B cell (primary cell): ENCODE measurements at regions not wholly inside any gene's neighbourhood (a gene's known extent, or its start where the extent isn't known, plus 50 kb on each side); places are given as distances from the start of the nearest gene placed in this dataset.

Experiments used
- EZH2 ChIP-seq: IDR thresholded peaks from 2 replicates; pipeline ENCODE4 v1.6.1; 2012; ENCODE audit warnings: borderline replicate concordance, low read depth, mild to moderate bottlenecking, moderate library complexity, low read length; ENCODE audit not compliant: insufficient read depth, poor library complexity, severe bottlenecking
- TF ChIP-seq, protein P1 (sequence below): fragments of 200-600 bp; IDR thresholded peaks from one replicate; pipeline ENCODE4 v1.8.0; 2022; ENCODE audit warnings: antibody characterized with exemption, mild to moderate bottlenecking

DNA sequence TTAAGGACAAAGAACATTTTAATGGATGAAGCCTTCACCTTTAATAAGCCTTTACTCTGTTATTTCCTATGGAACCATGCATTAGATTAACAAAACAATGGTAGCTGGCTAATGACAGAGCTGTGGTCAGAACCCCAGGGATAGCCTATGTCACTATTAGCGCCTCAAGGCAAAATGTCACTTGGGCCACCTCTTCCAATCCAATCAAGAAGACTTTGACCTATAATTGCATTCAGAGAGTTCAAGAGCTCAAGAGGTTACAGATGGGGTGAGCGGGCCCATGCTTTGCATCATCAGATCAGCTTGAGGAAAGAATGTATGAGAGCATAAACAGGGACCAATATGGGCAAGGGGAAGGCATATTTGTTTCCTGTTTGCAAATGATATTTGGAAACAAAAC is 425.1 kb downstream of the ARHGEF28 start:
- TF ChIP-seq, protein P1, sequence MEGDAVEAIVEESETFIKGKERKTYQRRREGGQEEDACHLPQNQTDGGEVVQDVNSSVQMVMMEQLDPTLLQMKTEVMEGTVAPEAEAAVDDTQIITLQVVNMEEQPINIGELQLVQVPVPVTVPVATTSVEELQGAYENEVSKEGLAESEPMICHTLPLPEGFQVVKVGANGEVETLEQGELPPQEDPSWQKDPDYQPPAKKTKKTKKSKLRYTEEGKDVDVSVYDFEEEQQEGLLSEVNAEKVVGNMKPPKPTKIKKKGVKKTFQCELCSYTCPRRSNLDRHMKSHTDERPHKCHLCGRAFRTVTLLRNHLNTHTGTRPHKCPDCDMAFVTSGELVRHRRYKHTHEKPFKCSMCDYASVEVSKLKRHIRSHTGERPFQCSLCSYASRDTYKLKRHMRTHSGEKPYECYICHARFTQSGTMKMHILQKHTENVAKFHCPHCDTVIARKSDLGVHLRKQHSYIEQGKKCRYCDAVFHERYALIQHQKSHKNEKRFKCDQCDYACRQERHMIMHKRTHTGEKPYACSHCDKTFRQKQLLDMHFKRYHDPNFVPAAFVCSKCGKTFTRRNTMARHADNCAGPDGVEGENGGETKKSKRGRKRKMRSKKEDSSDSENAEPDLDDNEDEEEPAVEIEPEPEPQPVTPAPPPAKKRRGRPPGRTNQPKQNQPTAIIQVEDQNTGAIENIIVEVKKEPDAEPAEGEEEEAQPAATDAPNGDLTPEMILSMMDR: no peak
- TF ChIP-seq EZH2: no peak
